Type B pancreatic cell (in vitro differentiated cells): ENCODE measurements at regions not wholly inside any gene's neighbourhood (a gene's known extent, or its start where the extent isn't known, plus 50 kb on each side); places are given as distances from the start of the nearest gene placed in this dataset.

Source experiments
- DNase-seq: peaks from one replicate; pipeline ENCODE4 v3.0.0; 2021; ENCODE audit warnings: mixed read lengths; ENCODE audit not compliant: unreplicated experiment; ENCODE audit errors: extremely low spot score
- H3K27ac Mint-ChIP-seq: 2 replicates; pipeline ENCODE4 v1.8.0; 2021; ENCODE audit warnings: mild to moderate bottlenecking, mixed read lengths
- H3K27me3 Mint-ChIP-seq: 2 replicates; pipeline ENCODE4 v1.8.0; 2021; ENCODE audit warnings: mixed read lengths
- H3K36me3 Mint-ChIP-seq: 2 replicates; pipeline ENCODE4 v1.8.0; 2021; ENCODE audit warnings: mixed read lengths
- H3K4me1 Mint-ChIP-seq: one replicate; pipeline ENCODE4 v1.8.0; 2021; ENCODE audit warnings: mixed read lengths; ENCODE audit not compliant: unreplicated experiment
- H3K4me3 Mint-ChIP-seq: 2 replicates; pipeline ENCODE4 v1.8.0; 2021; ENCODE audit warnings: mild to moderate bottlenecking, mixed read lengths
- H3K9me3 Mint-ChIP-seq: 2 replicates; pipeline ENCODE4 v1.8.0; 2021; ENCODE audit warnings: mixed read lengths
- TF ChIP-seq, protein P1 (sequence below): fragments of 200-600 bp; sonication (generic); conservative IDR thresholded peaks from 2 replicates; pipeline ENCODE4 v1.5.0; 2021; ENCODE audit warnings: antibody characterized with exemption, mild to moderate bottlenecking

DNA sequence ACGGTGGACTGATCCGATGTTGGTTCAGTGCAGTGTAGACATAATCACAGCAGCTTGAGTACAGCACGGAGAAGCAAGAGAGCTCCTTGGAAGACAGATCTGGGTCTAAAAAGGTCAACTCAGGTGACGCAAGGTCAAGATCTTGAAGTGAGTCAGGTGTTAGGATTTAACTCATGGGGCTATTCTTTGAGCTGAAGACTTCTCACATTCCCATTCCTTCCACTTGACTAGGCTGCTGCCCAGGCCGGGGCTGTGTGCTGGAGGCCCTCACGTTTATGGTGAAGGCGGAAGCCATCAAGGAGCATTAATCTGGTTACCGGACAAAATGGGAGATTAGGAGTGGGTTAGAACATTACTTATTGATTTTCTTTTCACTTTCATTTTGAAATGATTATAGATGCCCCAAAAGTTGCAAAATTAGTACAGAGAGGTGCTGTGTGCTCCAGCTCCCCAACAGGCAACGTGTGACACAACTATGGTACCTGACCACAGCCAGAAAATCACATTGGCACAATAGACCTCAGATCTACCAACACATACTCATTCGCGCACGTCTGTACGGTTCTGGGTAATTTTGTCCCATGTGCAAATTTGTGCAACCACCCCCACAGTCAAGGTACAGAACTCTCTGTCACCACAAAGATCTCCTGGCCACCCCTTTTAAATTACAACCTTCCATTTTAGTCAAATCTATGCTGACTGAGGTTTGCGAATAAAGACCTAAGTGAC, 77.6 kb upstream of the SEC11C start:
- Mint-ChIP-seq H3K4me1 (peaks cover 5% of the 10 kb centered on the region), H3K4me3 (no peak overlapping the region), H3K27me3 (peaks cover 10% of the 10 kb centered on the region), H3K9me3 (no peaks in the 10 kb centered on the region), H3K27ac (no peak overlapping the region), H3K36me3 (no peaks in the 10 kb centered on the region)
- TF ChIP-seq, protein P1, sequence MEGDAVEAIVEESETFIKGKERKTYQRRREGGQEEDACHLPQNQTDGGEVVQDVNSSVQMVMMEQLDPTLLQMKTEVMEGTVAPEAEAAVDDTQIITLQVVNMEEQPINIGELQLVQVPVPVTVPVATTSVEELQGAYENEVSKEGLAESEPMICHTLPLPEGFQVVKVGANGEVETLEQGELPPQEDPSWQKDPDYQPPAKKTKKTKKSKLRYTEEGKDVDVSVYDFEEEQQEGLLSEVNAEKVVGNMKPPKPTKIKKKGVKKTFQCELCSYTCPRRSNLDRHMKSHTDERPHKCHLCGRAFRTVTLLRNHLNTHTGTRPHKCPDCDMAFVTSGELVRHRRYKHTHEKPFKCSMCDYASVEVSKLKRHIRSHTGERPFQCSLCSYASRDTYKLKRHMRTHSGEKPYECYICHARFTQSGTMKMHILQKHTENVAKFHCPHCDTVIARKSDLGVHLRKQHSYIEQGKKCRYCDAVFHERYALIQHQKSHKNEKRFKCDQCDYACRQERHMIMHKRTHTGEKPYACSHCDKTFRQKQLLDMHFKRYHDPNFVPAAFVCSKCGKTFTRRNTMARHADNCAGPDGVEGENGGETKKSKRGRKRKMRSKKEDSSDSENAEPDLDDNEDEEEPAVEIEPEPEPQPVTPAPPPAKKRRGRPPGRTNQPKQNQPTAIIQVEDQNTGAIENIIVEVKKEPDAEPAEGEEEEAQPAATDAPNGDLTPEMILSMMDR, result no peak
- no peak for DNase-seq

DNA sequence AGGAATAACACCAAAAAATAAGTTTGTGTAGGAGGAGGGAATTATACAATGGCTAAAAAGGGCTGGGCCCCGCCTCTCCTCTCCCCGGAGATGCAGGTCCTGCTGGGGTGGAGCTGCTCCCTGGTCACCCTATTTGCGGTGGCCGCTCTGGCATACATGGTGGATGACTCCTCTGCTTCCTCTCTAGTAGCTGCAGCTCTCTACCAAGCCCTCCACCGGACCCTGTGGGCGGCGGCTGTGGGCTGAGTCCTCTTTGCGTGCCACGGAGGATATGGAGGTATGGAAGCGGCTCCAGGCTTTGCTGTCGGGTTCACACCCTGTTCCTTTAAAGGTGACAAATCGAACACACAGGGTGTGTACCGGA, 77.1 kb upstream of the SEC11C start:
- Mint-ChIP-seq H3K27me3 (peaks cover 10% of the 10 kb centered on the region), H3K9me3 (no peaks in the 10 kb centered on the region), H3K4me3 (no peak overlapping the region), H3K27ac (no peak overlapping the region), H3K36me3 (no peaks in the 10 kb centered on the region), H3K4me1 (peaks cover 4% of the 10 kb centered on the region)
- TF ChIP-seq, protein P1, result no peak
- DNase-seq, result no peak

DNA sequence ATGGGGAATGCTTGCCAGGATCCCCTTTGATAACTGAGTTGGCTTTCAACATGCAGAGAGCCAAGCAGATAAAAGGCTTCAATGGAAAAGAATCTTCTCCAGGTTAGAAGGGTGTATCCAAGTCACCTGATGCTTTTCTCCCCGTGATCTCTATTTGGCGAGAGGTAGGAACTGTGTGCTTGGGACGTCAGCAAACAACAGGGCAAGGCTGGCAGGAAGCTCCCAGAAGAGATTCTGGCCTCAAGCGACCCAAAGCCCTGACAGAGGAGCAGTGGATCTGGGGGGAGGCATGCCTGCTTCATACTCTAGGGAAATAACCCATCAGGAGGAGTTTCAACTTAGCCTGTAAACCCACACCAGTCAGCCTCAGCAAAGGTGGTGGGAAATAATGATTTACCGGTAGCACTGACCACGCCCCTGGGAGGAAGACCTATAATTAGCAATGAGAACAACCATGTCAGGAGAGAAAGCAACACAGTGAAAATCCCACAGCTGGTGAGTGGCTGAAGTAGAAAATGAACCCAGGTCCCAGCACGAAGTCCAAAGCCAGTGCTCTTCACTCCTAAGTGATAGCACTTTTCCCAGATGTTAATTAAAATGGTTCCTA, 76.3 kb upstream of the SEC11C start:
- H3K27me3 Mint-ChIP-seq, result peaks cover 10% of the 10 kb centered on the region
- TF ChIP-seq, protein P1, result no peak
- no peaks in the 10 kb centered on the region for H3K9me3 Mint-ChIP-seq
- DNase-seq, result no peak
- H3K27ac Mint-ChIP-seq, result no peak overlapping the region
- no peaks in the 10 kb centered on the region for H3K36me3 Mint-ChIP-seq
- no peak overlapping the region for H3K4me3 Mint-ChIP-seq
- peaks cover 4% of the 10 kb centered on the region for H3K4me1 Mint-ChIP-seq

DNA sequence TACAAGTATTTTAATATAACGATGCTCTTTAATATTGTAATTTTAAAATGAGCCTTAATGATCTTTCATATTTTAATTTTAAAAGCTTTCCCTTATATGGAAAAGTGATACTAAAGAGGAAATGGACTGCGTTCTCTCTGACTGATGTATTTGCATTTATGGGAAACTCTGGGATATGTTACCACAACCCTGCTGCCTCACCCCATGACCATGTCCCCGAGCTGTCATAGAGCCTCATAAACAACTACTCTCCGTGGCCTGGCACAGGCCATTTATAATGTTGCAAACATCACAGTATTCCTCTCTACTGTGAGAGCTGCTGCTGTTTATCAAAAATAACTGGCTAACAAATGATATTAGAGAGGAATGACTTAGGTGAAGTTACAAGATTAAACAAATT, 75.8 kb upstream of the SEC11C start:
- Mint-ChIP-seq H3K27ac (no peak overlapping the region), H3K36me3 (no peaks in the 10 kb centered on the region), H3K4me3 (no peak overlapping the region), H3K9me3 (no peaks in the 10 kb centered on the region), H3K27me3 (peaks cover 10% of the 10 kb centered on the region), H3K4me1 (peaks cover 4% of the 10 kb centered on the region)
- TF ChIP-seq, protein P1, result no peak
- DNase-seq, result no peak

DNA sequence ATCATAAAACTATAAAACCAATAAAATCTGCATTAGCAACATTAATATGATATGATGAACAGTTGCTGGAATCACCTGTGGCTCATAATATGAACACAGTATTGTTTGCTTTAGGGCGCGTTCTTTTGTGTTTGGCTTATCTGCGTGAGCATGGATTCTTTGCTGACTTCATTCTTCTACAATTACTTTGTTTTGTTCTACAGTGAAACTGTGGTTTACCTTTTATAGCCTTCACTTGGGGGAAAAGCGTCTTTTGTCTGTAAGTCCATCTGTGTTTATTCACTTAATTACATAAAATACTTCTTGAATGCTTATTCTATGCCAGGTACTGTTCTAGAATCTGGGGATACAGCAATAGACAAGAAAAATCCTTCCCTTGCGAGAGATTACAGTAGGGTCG, 74.0 kb upstream of the SEC11C start:
- no peaks in the 10 kb centered on the region for H3K9me3 Mint-ChIP-seq
- no peak overlapping the region for H3K4me3 Mint-ChIP-seq
- TF ChIP-seq, protein P1, result no peak
- peaks cover 5% of the 10 kb centered on the region for H3K27me3 Mint-ChIP-seq
- H3K27ac Mint-ChIP-seq, result no peak overlapping the region
- no peaks in the 10 kb centered on the region for H3K36me3 Mint-ChIP-seq
- peaks cover 8% of the 10 kb centered on the region for H3K4me1 Mint-ChIP-seq
- no peak for DNase-seq
